ENCODE measurements at regions not wholly inside any gene's neighbourhood (a gene's known extent, or its start where the extent isn't known, plus 50 kb on each side); places are given as distances from the start of the nearest gene placed in this dataset.

GRCh38 chr12:116650585-116651087 lies 87.2 kb downstream of the SPRING1 start:
- no peak for DNase-seq

GRCh38 chr12:116650062-116650461 lies 87.8 kb downstream of the SPRING1 start:
- no peak for DNase-seq

GRCh38 chr12:116647813-116648212 lies 88.6 kb downstream of the MAP1LC3B2 start:
- DNase-seq: no peak

- no peak for DNase-seq
Measured at GRCh38 chr12:116646901-116647300, 87.7 kb downstream of the MAP1LC3B2 start.

- no peak for DNase-seq
Measured at GRCh38 chr12:116644806-116645205, 85.6 kb downstream of the MAP1LC3B2 start.

- DNase-seq: no peak
Measured at GRCh38 chr12:116642683-116643082, 83.5 kb downstream of the MAP1LC3B2 start.

- no peak for DNase-seq
Measured at GRCh38 chr12:116642106-116642505, 82.9 kb downstream of the MAP1LC3B2 start.

GRCh38 chr12:116640281-116640680 lies 81.1 kb downstream of the MAP1LC3B2 start:
- DNase-seq: no peak

GRCh38 chr12:116639765-116640164 lies 80.6 kb downstream of the MAP1LC3B2 start:
- DNase-seq: no peak

GRCh38 chr12:116638376-116638775 lies 79.2 kb downstream of the MAP1LC3B2 start:
- DNase-seq: no peak

GRCh38 chr12:116637589-116638150 lies 78.5 kb downstream of the MAP1LC3B2 start:
- no peak for DNase-seq

- DNase-seq: no peak
Measured at GRCh38 chr12:116636608-116637519, 77.7 kb downstream of the MAP1LC3B2 start.

- DNase-seq: no peak
Measured at GRCh38 chr12:116635487-116635886, 76.3 kb downstream of the MAP1LC3B2 start.

GRCh38 chr12:116633476-116633875 lies 74.3 kb downstream of the MAP1LC3B2 start:
- DNase-seq: no peak

- DNase-seq: no peak
Measured at GRCh38 chr12:116631619-116632018, 72.4 kb downstream of the MAP1LC3B2 start.

GRCh38 chr12:116630762-116631161 lies 71.6 kb downstream of the MAP1LC3B2 start:
- no peak for DNase-seq

- DNase-seq: no peak
Measured at GRCh38 chr12:116629480-116629879, 70.3 kb downstream of the MAP1LC3B2 start.

GRCh38 chr12:116628989-116629388 lies 69.8 kb downstream of the MAP1LC3B2 start:
- no peak for DNase-seq

GRCh38 chr12:116628450-116628793 lies 69.2 kb downstream of the MAP1LC3B2 start:
- DNase-seq: no peak
